AG04449 (cell line): ENCODE measurements at regions not wholly inside any gene's neighbourhood (a gene's known extent, or its start where the extent isn't known, plus 50 kb on each side); places are given as distances from the start of the nearest gene placed in this dataset.

Experiments used
- CTCF ChIA-PET: fragments of 350-600 bp; formaldehyde crosslinking; extraction: SDS; loops from one replicate; lab custom pipeline; 2021; ENCODE audit warnings: antibody characterized with exemption; lab: Yijun Ruan, JAX
- POLR2A ChIA-PET: fragments of 400-600, 350-600 bp; formaldehyde crosslinking; extraction: SDS; loops from one replicate; lab custom pipeline; 2020; ENCODE audit warnings: antibody characterized with exemption, inconsistent platforms; lab: Yijun Ruan, JAX
- DNase-seq: peaks from one replicate; pipeline ENCODE4 v3.0.0-alpha.2; 2010; ENCODE audit warnings: low read depth, low spot score
- H3K4me3 ChIP-seq: 2 replicates; pipeline ENCODE4 v1.5.1; 2011; ENCODE audit warnings: low read depth, mild to moderate bottlenecking, control low read depth, low read length
- CTCF ChIP-seq: IDR thresholded peaks from one replicate; pipeline ENCODE4 v1.5.1; 2011; ENCODE audit warnings: mild to moderate bottlenecking, moderate library complexity, low read length, control low read depth, inconsistent platforms; ENCODE audit not compliant: insufficient read depth; ENCODE audit errors: missing control alignments

GRCh38 chr9:75823151-75823550 is 67.3 kb upstream of the PCSK5 start:
- CTCF ChIA-PET: no interaction called here
- no peak overlapping the region for H3K4me3 ChIP-seq
- no peak for DNase-seq
- POLR2A ChIA-PET: no interaction called here
- no peak for TF ChIP-seq CTCF

- ChIA-PET POLR2A (no interaction called here), CTCF (interaction anchor here (1.1 kb wide), 1 partner anchor 103 kb away, joined by 3 read pairs; no protein-coding TSS in a partner anchor)
- no peak overlapping the region for H3K4me3 ChIP-seq
- DNase-seq: no peak
- no peak for TF ChIP-seq CTCF
Measured at GRCh38 chr9:75824816-75825568, 65.5 kb upstream of the PCSK5 start.

- DNase-seq: no peak
- no peak for TF ChIP-seq CTCF
- ChIA-PET CTCF (no interaction called here), POLR2A (no interaction called here)
- H3K4me3 ChIP-seq: no peak overlapping the region
Measured at GRCh38 chr9:75826314-75826713, 64.2 kb upstream of the PCSK5 start.

GRCh38 chr9:75830303-75830702 is 60.2 kb upstream of the PCSK5 start:
- no peak for TF ChIP-seq CTCF
- no peak for DNase-seq
- no peak overlapping the region for H3K4me3 ChIP-seq
- ChIA-PET POLR2A (no interaction called here), CTCF (no interaction called here)

GRCh38 chr9:75833778-75834177 is 56.7 kb upstream of the PCSK5 start:
- ChIA-PET POLR2A (no interaction called here), CTCF (no interaction called here)
- TF ChIP-seq CTCF: no peak
- no peak overlapping the region for H3K4me3 ChIP-seq
- no peak for DNase-seq

- DNase-seq: no peak
- no peak overlapping the region for H3K4me3 ChIP-seq
- TF ChIP-seq CTCF: no peak
- POLR2A ChIA-PET: no interaction called here
- CTCF ChIA-PET: no interaction called here
Measured at GRCh38 chr9:75834878-75835277, 55.6 kb upstream of the PCSK5 start.
